Skeletal muscle satellite cell (primary cell): ENCODE measurements at regions not wholly inside any gene's neighbourhood (a gene's known extent, or its start where the extent isn't known, plus 50 kb on each side); places are given as distances from the start of the nearest gene placed in this dataset.
A peak's percentile ranks its signal among the peaks of the same experiment; 100 is the strongest.

Experiments used
- H3K27me3 ChIP-seq: 2 replicates; pipeline ENCODE4 v1.7.0; 2013; ENCODE audit warnings: low read length; ENCODE audit not compliant: control insufficient read depth, insufficient read depth
- H3K36me3 ChIP-seq: 2 replicates; pipeline ENCODE4 v1.7.0; 2013; ENCODE audit warnings: mild to moderate bottlenecking, control low read depth, low read length; ENCODE audit not compliant: insufficient read depth
- H3K4me1 ChIP-seq: 2 replicates; pipeline ENCODE4 v1.7.0; 2013; ENCODE audit warnings: low read length; ENCODE audit not compliant: control insufficient read depth, insufficient read depth
- H3K4me2 ChIP-seq: 2 replicates; pipeline ENCODE4 v1.7.0; 2013; ENCODE audit warnings: mild to moderate bottlenecking, low read length
- H3K4me3 ChIP-seq: 2 replicates; pipeline ENCODE4 v1.7.0; 2013; ENCODE audit warnings: low read length
- H3K9ac ChIP-seq: 2 replicates; pipeline ENCODE4 v1.7.0; 2013; ENCODE audit warnings: mild to moderate bottlenecking, low read depth, low read length, moderate library complexity
- H3K9me3 ChIP-seq: replicated peaks from 2 replicates; pipeline ENCODE4 v1.7.0; 2013; ENCODE audit warnings: mild to moderate bottlenecking, control low read depth, low read length

GRCh38 chr1:184299406-184299790, 87.4 kb upstream of the C1orf21 start:
- no peak overlapping the region for H3K9ac ChIP-seq
- H3K4me1 ChIP-seq = peaks cover 42% of the 10 kb centered on the region
- H3K9me3 ChIP-seq = no peaks in the 10 kb centered on the region
- no peaks in the 10 kb centered on the region for H3K36me3 ChIP-seq
- no peaks in the 10 kb centered on the region for H3K27me3 ChIP-seq
- H3K4me2 ChIP-seq = peak overlapping the region; percentile 63
- no peak overlapping the region for H3K4me3 ChIP-seq

GRCh38 chr1:184299796-184300195, 87.0 kb upstream of the C1orf21 start:
- H3K4me2 ChIP-seq = peak overlapping the region; percentile 19
- no peaks in the 10 kb centered on the region for H3K36me3 ChIP-seq
- H3K9me3 ChIP-seq = no peaks in the 10 kb centered on the region
- H3K4me1 ChIP-seq = peaks cover 42% of the 10 kb centered on the region
- no peak overlapping the region for H3K9ac ChIP-seq
- no peaks in the 10 kb centered on the region for H3K27me3 ChIP-seq
- no peak overlapping the region for H3K4me3 ChIP-seq

GRCh38 chr1:184300446-184300845, 86.4 kb upstream of the C1orf21 start:
- H3K9ac ChIP-seq = peak overlapping the region; percentile 42
- H3K4me3 ChIP-seq = no peak overlapping the region
- no peaks in the 10 kb centered on the region for H3K27me3 ChIP-seq
- H3K36me3 ChIP-seq = no peaks in the 10 kb centered on the region
- no peaks in the 10 kb centered on the region for H3K9me3 ChIP-seq
- H3K4me2 ChIP-seq = peak overlapping the region; percentile 53
- H3K4me1 ChIP-seq = peaks cover 42% of the 10 kb centered on the region

- H3K9me3 ChIP-seq = no peaks in the 10 kb centered on the region
- H3K36me3 ChIP-seq = no peaks in the 10 kb centered on the region
- H3K4me1 ChIP-seq = peaks cover 40% of the 10 kb centered on the region
- H3K4me2 ChIP-seq = no peak overlapping the region
- no peak overlapping the region for H3K9ac ChIP-seq
- no peaks in the 10 kb centered on the region for H3K27me3 ChIP-seq
- no peak overlapping the region for H3K4me3 ChIP-seq
Measured at GRCh38 chr1:184301227-184301626, 85.6 kb upstream of the C1orf21 start.

- Histone ChIP-seq H3K9ac (no peak overlapping the region), H3K4me3 (no peak overlapping the region), H3K4me2 (no peak overlapping the region), H3K27me3 (no peaks in the 10 kb centered on the region), H3K36me3 (no peaks in the 10 kb centered on the region), H3K9me3 (no peaks in the 10 kb centered on the region), H3K4me1 (peaks cover 30% of the 10 kb centered on the region)
Measured at GRCh38 chr1:184302346-184302745, 84.5 kb upstream of the C1orf21 start.

GRCh38 chr1:184310157-184310819, 76.5 kb upstream of the C1orf21 start:
- Histone ChIP-seq H3K36me3 (no peaks in the 10 kb centered on the region), H3K4me1 (peaks cover 4% of the 10 kb centered on the region), H3K27me3 (no peaks in the 10 kb centered on the region), H3K9ac (no peak overlapping the region), H3K4me2 (no peak overlapping the region), H3K4me3 (no peak overlapping the region), H3K9me3 (no peaks in the 10 kb centered on the region)

GRCh38 chr1:184311580-184311979, 75.2 kb upstream of the C1orf21 start:
- Histone ChIP-seq H3K9me3 (no peaks in the 10 kb centered on the region), H3K4me1 (peaks cover 4% of the 10 kb centered on the region), H3K36me3 (no peaks in the 10 kb centered on the region), H3K9ac (no peak overlapping the region), H3K27me3 (no peaks in the 10 kb centered on the region), H3K4me3 (no peak overlapping the region), H3K4me2 (no peak overlapping the region)

- Histone ChIP-seq H3K36me3 (no peaks in the 10 kb centered on the region), H3K4me3 (no peak overlapping the region), H3K4me2 (no peak overlapping the region), H3K4me1 (peaks cover 4% of the 10 kb centered on the region), H3K9me3 (no peaks in the 10 kb centered on the region), H3K9ac (no peak overlapping the region), H3K27me3 (no peaks in the 10 kb centered on the region)
Measured at GRCh38 chr1:184315254-184315653, 71.6 kb upstream of the C1orf21 start.

GRCh38 chr1:184319879-184320278, 67.0 kb upstream of the C1orf21 start:
- Histone ChIP-seq H3K36me3 (no peaks in the 10 kb centered on the region), H3K9me3 (no peaks in the 10 kb centered on the region), H3K9ac (no peak overlapping the region), H3K27me3 (no peaks in the 10 kb centered on the region), H3K4me2 (no peak overlapping the region), H3K4me3 (no peak overlapping the region), H3K4me1 (peaks cover 4% of the 10 kb centered on the region)

- H3K36me3 ChIP-seq = no peaks in the 10 kb centered on the region
- H3K4me3 ChIP-seq = no peak overlapping the region
- no peak overlapping the region for H3K9ac ChIP-seq
- H3K27me3 ChIP-seq = no peaks in the 10 kb centered on the region
- H3K4me1 ChIP-seq = no peaks in the 10 kb centered on the region
- no peaks in the 10 kb centered on the region for H3K9me3 ChIP-seq
- no peak overlapping the region for H3K4me2 ChIP-seq
Measured at GRCh38 chr1:184322253-184322652, 64.6 kb upstream of the C1orf21 start.

- Histone ChIP-seq H3K36me3 (no peaks in the 10 kb centered on the region), H3K27me3 (no peaks in the 10 kb centered on the region), H3K4me3 (no peak overlapping the region), H3K9me3 (no peaks in the 10 kb centered on the region), H3K9ac (no peak overlapping the region), H3K4me2 (no peak overlapping the region), H3K4me1 (no peaks in the 10 kb centered on the region)
Measured at GRCh38 chr1:184324972-184325371, 61.9 kb upstream of the C1orf21 start.

GRCh38 chr1:184326278-184326677, 60.6 kb upstream of the C1orf21 start:
- Histone ChIP-seq H3K36me3 (no peaks in the 10 kb centered on the region), H3K9ac (no peak overlapping the region), H3K4me1 (no peaks in the 10 kb centered on the region), H3K4me2 (no peak overlapping the region), H3K9me3 (no peaks in the 10 kb centered on the region), H3K4me3 (no peak overlapping the region), H3K27me3 (no peaks in the 10 kb centered on the region)
